Left ventricle myocardium inferior (tissue), 1 donor: ENCODE measurements at regions not wholly inside any gene's neighbourhood (a gene's known extent, or its start where the extent isn't known, plus 50 kb on each side); places are given as distances from the start of the nearest gene placed in this dataset.

Experiments
- DNase-seq: peaks from one replicate; pipeline ENCODE4 v3.0.0-alpha.2; 2020
- H3K27ac ChIP-seq: fragments of 200-600 bp; replicated peaks from 2 replicates; pipeline ENCODE4 v1.8.0; 2021
- H3K27me3 ChIP-seq: fragments of 200-600 bp; 2 replicates; pipeline ENCODE4 v1.8.0; 2021; ENCODE audit warnings: low read depth
- H3K36me3 ChIP-seq: fragments of 200-600 bp; 2 replicates; pipeline ENCODE4 v1.8.0; 2021
- H3K4me1 ChIP-seq: fragments of 200-600 bp; 2 replicates; pipeline ENCODE4 v1.8.0; 2021
- H3K4me3 ChIP-seq: fragments of 200-600 bp; 2 replicates; pipeline ENCODE4 v1.8.0; 2021; ENCODE audit warnings: mild to moderate bottlenecking, moderate library complexity
- H3K9me3 ChIP-seq: fragments of 200-600 bp; replicated peaks from 2 replicates; pipeline ENCODE4 v1.8.0; 2021
- intact Hi-C: fragments of 100-400 bp; cut with micrococcal nuclease; formaldehyde crosslinking; loops from one replicate; pipeline ENCODE4 v1.11.0; 2022
- TF ChIP-seq, protein P1 (sequence below): fragments of 200-600 bp; IDR thresholded peaks from 2 replicates; pipeline ENCODE4 v1.8.0; 2021; ENCODE audit warnings: antibody characterized with exemption, mild to moderate bottlenecking, borderline replicate concordance
- donor health status: DM: no; HTN: yes; CAD: no; lungs with severe emphysema.

DNA sequence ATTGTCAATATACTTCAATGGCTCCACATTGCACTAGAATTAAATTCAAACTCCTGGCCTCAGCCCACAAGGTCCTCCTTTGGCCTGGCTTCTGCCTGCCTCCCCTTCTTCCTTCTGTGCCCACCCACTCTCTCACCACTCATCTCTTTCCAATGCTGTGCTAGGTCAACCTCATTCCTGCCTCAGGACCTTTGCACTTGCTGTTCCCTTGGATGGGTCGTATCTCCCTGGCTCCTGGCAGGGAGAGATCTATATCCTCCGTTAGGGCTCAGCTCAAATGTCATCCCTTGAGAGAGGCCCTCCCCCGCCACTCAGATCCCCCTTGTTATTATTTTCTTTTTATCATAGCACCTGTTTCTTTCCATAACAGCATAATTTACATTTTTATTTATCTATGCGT is 79.9 kb upstream of the LHX5 start:
- TF ChIP-seq, protein P1, sequence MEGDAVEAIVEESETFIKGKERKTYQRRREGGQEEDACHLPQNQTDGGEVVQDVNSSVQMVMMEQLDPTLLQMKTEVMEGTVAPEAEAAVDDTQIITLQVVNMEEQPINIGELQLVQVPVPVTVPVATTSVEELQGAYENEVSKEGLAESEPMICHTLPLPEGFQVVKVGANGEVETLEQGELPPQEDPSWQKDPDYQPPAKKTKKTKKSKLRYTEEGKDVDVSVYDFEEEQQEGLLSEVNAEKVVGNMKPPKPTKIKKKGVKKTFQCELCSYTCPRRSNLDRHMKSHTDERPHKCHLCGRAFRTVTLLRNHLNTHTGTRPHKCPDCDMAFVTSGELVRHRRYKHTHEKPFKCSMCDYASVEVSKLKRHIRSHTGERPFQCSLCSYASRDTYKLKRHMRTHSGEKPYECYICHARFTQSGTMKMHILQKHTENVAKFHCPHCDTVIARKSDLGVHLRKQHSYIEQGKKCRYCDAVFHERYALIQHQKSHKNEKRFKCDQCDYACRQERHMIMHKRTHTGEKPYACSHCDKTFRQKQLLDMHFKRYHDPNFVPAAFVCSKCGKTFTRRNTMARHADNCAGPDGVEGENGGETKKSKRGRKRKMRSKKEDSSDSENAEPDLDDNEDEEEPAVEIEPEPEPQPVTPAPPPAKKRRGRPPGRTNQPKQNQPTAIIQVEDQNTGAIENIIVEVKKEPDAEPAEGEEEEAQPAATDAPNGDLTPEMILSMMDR = no peak
- no peak overlapping the region for H3K4me3 ChIP-seq
- peaks cover 26% of the 10 kb centered on the region for H3K9me3 ChIP-seq
- H3K27ac ChIP-seq = no peak overlapping the region
- intact Hi-C loops = no loop called here
- peaks cover 89% of the 10 kb centered on the region for H3K27me3 ChIP-seq
- no peaks in the 10 kb centered on the region for H3K36me3 ChIP-seq
- no peak for DNase-seq
- no peaks in the 10 kb centered on the region for H3K4me1 ChIP-seq

- intact Hi-C loops = no loop called here
- TF ChIP-seq, protein P1 = no peak
- Histone ChIP-seq H3K27ac (no peak overlapping the region), H3K9me3 (peaks cover 28% of the 10 kb centered on the region), H3K4me3 (no peak overlapping the region), H3K4me1 (no peaks in the 10 kb centered on the region), H3K27me3 (peaks cover 79% of the 10 kb centered on the region), H3K36me3 (no peaks in the 10 kb centered on the region)
- DNase-seq = no peak
These were observed 76.8 kb upstream of the LHX5 start for GRCh38 chr12:113548467-113548866.

GRCh38 chr12:113546916-113547863 is 75.5 kb upstream of the LHX5 start:
- Histone ChIP-seq H3K27me3 (peaks cover 77% of the 10 kb centered on the region), H3K4me1 (no peaks in the 10 kb centered on the region), H3K4me3 (no peak overlapping the region), H3K27ac (no peak overlapping the region), H3K9me3 (peaks cover 28% of the 10 kb centered on the region), H3K36me3 (no peaks in the 10 kb centered on the region)
- no peak for DNase-seq
- intact Hi-C loops = no loop called here
- TF ChIP-seq, protein P1 = no peak

DNA sequence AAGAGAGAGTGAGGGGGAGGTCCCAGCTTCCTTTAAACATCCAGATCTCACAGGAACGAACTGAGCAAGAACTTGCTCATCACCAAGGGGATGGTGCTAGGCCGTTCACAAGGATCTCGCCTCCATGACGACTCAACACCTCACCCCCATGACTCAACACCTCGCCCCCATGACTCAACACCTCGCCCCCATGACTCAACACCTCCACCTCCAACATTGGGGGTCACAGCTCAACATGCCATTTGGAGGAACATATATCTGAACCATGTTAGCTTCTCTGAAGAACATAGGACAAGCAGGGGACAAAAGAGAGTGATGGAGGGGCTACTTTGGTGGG is 66.0 kb upstream of the LHX5 start:
- DNase-seq = no peak
- no peak overlapping the region for H3K27ac ChIP-seq
- no peaks in the 10 kb centered on the region for H3K4me1 ChIP-seq
- H3K4me3 ChIP-seq = no peak overlapping the region
- TF ChIP-seq, protein P1 = no peak
- peaks cover 97% of the 10 kb centered on the region for H3K27me3 ChIP-seq
- H3K9me3 ChIP-seq = peaks cover 7% of the 10 kb centered on the region
- H3K36me3 ChIP-seq = no peaks in the 10 kb centered on the region
- intact Hi-C loops = no loop called here

GRCh38 chr12:113537046-113537750 is 65.5 kb upstream of the LHX5 start:
- TF ChIP-seq, protein P1 = no peak
- no peak for DNase-seq
- Histone ChIP-seq H3K4me1 (no peaks in the 10 kb centered on the region), H3K27ac (no peak overlapping the region), H3K36me3 (no peaks in the 10 kb centered on the region), H3K27me3 (peaks cover 97% of the 10 kb centered on the region), H3K9me3 (peaks cover 7% of the 10 kb centered on the region), H3K4me3 (no peak overlapping the region)
- intact Hi-C loops = no loop called here
